Tibial nerve (tissue), 4 donors: ENCODE measurements at regions not wholly inside any gene's neighbourhood (a gene's known extent, or its start where the extent isn't known, plus 50 kb on each side); places are given as distances from the start of the nearest gene placed in this dataset.

ENCODE experiments used
- DNase-seq, 2 donors: peaks; one replicate each; pipeline ENCODE4 v3.0.0-alpha.2; 2019; ENCODE audit warnings: low spot score in 2 of 2
- H3K27ac ChIP-seq, 4 donors: fragments of 200-600 bp; sonication (generic) in 3 of 4; one replicate each; pipeline ENCODE4 v1.5.1; 2017 to 2019; ENCODE audit warnings: mild to moderate bottlenecking in 1 of 4
- H3K27me3 ChIP-seq, 2 donors: fragments of 200-600 bp; sonication (generic) in 1 of 2; one replicate each; pipeline versions ENCODE4 v1.5.1 to v1.6.0; 2017 to 2019
- H3K36me3 ChIP-seq, 3 donors: fragments of 200-600 bp; sonication (generic); one replicate each; pipeline ENCODE4 v1.5.1; 2018 to 2019
- H3K4me1 ChIP-seq, 4 donors: fragments of 200-600 bp; sonication (generic) in 3 of 4; one replicate each; pipeline ENCODE4 v1.5.1; 2017 to 2019
- H3K4me3 ChIP-seq, 4 donors: fragments of 200-600 bp; sonication (generic) in 3 of 4; one replicate each; pipeline ENCODE4 v1.5.1; 2017 to 2019; ENCODE audit warnings: mild to moderate bottlenecking in 1 of 4, moderate library complexity in 1 of 4
- H3K9me3 ChIP-seq, 4 donors: fragments of 200-600 bp; sonication (generic) in 3 of 4; one replicate each; pipeline ENCODE4 v1.5.1; 2017 to 2019
- EP300 ChIP-seq, 2 donors: sonication (generic); formaldehyde crosslinking; IDR thresholded peaks; one replicate each; pipeline ENCODE4 v1.6.1; 2017; ENCODE audit warnings: antibody characterized with exemption in 2 of 2, mild to moderate bottlenecking in 1 of 2
- POLR2A ChIP-seq, 2 donors: fragments of 450-650 bp; IDR thresholded peaks; one replicate each; pipeline ENCODE4 v1.6.1; 2017; ENCODE audit warnings: antibody characterized with exemption in 2 of 2, mild to moderate bottlenecking in 2 of 2, moderate library complexity in 2 of 2
- WGBS, 2 donors: methylation state at CpG; one replicate each; pipeline ENCODE4 v1.1.5; 2018; 5-methylcytosine and 5-hydroxymethylcytosine counted together
- TF ChIP-seq, protein P1 (sequence below), 5 experiments: fragments of 200-600 bp in 3 of 5; fragments of 450-650 bp in 2 of 5; sonication (generic) in 3 of 5; IDR thresholded peaks; one replicate each; pipeline ENCODE4 v1.5.1; 2016 to 2019; ENCODE audit warnings: antibody characterized with exemption in 5 of 5, mild to moderate bottlenecking in 3 of 5, moderate library complexity in 2 of 5

DNA sequence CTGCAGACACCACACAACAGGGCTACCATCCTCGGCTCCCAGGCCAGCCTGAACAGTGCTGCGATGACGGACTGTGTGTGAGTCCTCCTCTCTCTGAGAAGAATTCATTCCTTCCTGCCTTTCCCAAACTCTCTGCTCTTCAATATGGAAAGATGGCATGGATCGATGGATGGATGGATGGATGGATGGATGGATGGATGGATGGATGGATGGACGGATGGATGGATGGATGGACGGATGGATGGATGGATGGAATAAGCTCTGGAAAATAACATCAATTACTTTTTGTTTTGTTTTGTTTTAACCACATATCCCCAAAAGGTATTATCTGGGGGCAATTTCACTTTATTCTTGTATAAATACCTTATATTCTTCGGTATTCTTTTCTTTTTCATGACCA, 151.9 kb downstream of the AKR1D1 start:
- 78 to 88% methylated on average over 7 of the region's 7 CpGs for WGBS, 2 donors
- DNase-seq: no peak
- H3K9me3 ChIP-seq: no peaks in the 10 kb centered on the region
- no peaks in the 10 kb centered on the region for H3K27me3 ChIP-seq
- no peaks in the 10 kb centered on the region for H3K36me3 ChIP-seq
- H3K4me3 ChIP-seq: no peak overlapping the region
- TF ChIP-seq EP300 (IDR thresholded peaks at IDR 0.05): no peak
- TF ChIP-seq POLR2A (IDR thresholded peaks at IDR 0.05): no peak
- H3K4me1 ChIP-seq: no peaks in the 10 kb centered on the region
- no peak overlapping the region for H3K27ac ChIP-seq

DNA sequence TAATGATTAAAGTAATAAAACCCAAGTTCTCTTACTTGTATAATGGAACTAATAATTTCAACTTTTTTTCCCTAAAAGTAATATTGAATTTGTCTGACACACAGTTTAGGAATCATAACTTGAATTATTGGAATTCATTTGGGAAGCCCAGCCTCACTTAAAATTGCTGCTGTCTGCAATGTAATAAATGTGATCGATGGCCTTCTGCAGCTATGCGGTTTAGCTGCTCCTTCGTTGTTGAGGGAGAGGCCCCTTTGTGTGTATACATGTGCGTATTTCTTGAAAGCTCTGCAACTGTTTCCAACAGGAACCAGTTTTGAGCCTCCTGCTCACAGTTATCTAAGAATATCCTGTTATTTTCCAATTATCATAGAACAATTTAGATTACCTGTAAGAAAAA, 152.5 kb downstream of the AKR1D1 start:
- Histone ChIP-seq H3K9me3 (no peaks in the 10 kb centered on the region), H3K4me3 (no peak overlapping the region), H3K27ac (no peak overlapping the region), H3K4me1 (no peaks in the 10 kb centered on the region), H3K36me3 (no peaks in the 10 kb centered on the region), H3K27me3 (no peaks in the 10 kb centered on the region)
- 49 to 52% methylated on average over 4 of the region's 4 CpGs for WGBS, 2 donors
- TF ChIP-seq EP300 (IDR thresholded peaks at IDR 0.05) (no peak), POLR2A (IDR thresholded peaks at IDR 0.05) (no peak)
- TF ChIP-seq, protein P1, sequence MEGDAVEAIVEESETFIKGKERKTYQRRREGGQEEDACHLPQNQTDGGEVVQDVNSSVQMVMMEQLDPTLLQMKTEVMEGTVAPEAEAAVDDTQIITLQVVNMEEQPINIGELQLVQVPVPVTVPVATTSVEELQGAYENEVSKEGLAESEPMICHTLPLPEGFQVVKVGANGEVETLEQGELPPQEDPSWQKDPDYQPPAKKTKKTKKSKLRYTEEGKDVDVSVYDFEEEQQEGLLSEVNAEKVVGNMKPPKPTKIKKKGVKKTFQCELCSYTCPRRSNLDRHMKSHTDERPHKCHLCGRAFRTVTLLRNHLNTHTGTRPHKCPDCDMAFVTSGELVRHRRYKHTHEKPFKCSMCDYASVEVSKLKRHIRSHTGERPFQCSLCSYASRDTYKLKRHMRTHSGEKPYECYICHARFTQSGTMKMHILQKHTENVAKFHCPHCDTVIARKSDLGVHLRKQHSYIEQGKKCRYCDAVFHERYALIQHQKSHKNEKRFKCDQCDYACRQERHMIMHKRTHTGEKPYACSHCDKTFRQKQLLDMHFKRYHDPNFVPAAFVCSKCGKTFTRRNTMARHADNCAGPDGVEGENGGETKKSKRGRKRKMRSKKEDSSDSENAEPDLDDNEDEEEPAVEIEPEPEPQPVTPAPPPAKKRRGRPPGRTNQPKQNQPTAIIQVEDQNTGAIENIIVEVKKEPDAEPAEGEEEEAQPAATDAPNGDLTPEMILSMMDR (IDR thresholded peaks at IDR 0.05): no peak
- no peak for DNase-seq

DNA sequence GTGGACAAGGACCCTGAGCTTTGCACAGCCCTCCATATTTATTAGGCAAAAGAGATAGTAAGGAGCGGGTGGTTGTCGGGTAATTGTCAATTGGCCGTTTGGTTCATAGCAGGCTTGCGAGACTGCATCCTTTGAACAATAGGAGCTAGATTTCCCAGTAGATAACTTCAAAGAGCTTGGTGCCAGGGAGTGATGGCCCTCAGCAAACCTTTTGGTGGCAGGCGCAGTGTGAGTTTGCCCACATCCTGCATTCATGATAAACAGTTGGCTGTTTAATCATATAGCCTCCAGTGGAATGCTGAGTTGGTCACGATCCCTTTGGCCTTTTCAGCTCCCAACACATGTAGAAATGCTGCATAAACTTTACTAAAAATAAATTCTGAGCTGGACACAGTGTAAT, 156.9 kb downstream of the AKR1D1 start:
- 87 to 88% methylated on average over 6 of the region's 6 CpGs for WGBS, 2 donors
- TF ChIP-seq POLR2A (IDR thresholded peaks at IDR 0.05) (no peak), EP300 (IDR thresholded peaks at IDR 0.05) (no peak)
- TF ChIP-seq, protein P1 (IDR thresholded peaks at IDR 0.05): no peak
- H3K27ac ChIP-seq: no peak overlapping the region
- DNase-seq: no peak
- peaks cover 0 to 7% (median 0%) of the 10 kb centered on the region in 4 donors for H3K9me3 ChIP-seq
- H3K36me3 ChIP-seq: no peaks in the 10 kb centered on the region
- H3K4me1 ChIP-seq: no peaks in the 10 kb centered on the region
- no peaks in the 10 kb centered on the region for H3K27me3 ChIP-seq
- no peak overlapping the region for H3K4me3 ChIP-seq

GRCh38 chr7:138235207-138235606, 158.9 kb downstream of the AKR1D1 start:
- Histone ChIP-seq H3K4me3 (no peak overlapping the region), H3K27ac (no peak overlapping the region), H3K36me3 (no peaks in the 10 kb centered on the region), H3K27me3 (no peaks in the 10 kb centered on the region), H3K4me1 (no peaks in the 10 kb centered on the region), H3K9me3 (peaks cover 0 to 15% (median 0%) of the 10 kb centered on the region in 4 donors)
- no peak for DNase-seq
- WGBS, 2 donors: 55 to 76% methylated on average over 3 of the region's 3 CpGs
- no peak for TF ChIP-seq POLR2A (IDR thresholded peaks at IDR 0.05)
- TF ChIP-seq EP300 (IDR thresholded peaks at IDR 0.05): no peak

- 94 to 96% methylated on average over 5 of the region's 5 CpGs for WGBS, 2 donors
- no peaks in the 10 kb centered on the region for H3K36me3 ChIP-seq
- no peaks in the 10 kb centered on the region for H3K4me1 ChIP-seq
- H3K27me3 ChIP-seq: no peaks in the 10 kb centered on the region
- no peak overlapping the region for H3K27ac ChIP-seq
- H3K9me3 ChIP-seq: peaks cover 0 to 15% (median 0%) of the 10 kb centered on the region in 4 donors
- H3K4me3 ChIP-seq: no peak overlapping the region
- no peak for DNase-seq
- no peak for TF ChIP-seq POLR2A (IDR thresholded peaks at IDR 0.05)
- TF ChIP-seq, protein P1 (IDR thresholded peaks at IDR 0.05): no peak
- no peak for TF ChIP-seq EP300 (IDR thresholded peaks at IDR 0.05)
Observed at GRCh38 chr7:138237995-138238394, 161.7 kb downstream of the AKR1D1 start.

DNA sequence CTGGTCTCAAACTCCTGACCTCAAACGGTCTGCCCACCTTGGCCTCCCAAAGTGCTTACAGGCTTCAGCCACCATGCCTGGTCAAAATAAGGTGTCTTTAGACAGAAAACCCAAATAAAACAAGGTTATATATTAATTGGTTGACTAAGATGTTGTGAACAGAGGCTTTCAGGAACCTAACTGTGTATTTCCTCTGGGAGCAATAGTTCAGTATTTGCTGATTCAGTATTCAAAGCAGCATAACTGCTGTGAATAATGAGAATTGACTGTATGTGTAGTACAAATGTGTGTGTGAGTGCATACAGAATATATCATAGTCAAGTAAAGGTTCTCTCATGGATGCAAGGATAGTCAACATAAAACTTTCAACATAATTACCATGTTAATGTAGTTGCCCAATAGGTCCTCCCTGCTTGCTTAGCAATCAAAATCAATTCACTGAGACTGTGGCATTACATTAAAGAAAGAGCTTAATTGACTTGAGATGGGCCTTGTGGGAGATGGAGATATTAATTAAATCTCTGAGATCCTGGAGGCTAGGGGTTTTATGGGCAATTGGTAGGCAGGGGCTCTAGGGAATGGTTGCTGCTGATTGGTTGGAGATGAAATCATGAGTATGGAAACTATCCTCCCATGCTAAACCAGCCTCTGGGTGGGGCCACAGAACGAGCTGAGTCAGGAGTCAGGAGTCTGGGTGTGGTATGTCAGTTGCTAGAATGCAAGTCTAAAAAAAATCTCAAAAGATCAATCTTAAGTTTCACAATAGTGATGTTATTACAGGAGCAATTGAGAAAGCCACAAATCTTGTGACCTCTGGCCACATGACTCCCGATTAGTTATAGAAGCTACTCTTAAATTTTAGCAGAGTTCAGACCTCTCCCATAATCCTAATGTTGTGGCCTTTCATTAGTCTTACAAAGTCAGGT, 162.7 kb downstream of the AKR1D1 start:
- Histone ChIP-seq H3K9me3 (peaks cover 0 to 15% (median 0%) of the 10 kb centered on the region in 4 donors), H3K4me1 (no peaks in the 10 kb centered on the region), H3K27ac (no peak overlapping the region), H3K4me3 (no peak overlapping the region), H3K36me3 (no peaks in the 10 kb centered on the region), H3K27me3 (no peaks in the 10 kb centered on the region)
- TF ChIP-seq POLR2A (IDR thresholded peaks at IDR 0.05): no peak
- no peak for TF ChIP-seq EP300 (IDR thresholded peaks at IDR 0.05)
- TF ChIP-seq, protein P1 (IDR thresholded peaks at IDR 0.05): no peak
- WGBS, 2 donors: 61 to 70% methylated on average over 3 of the region's 3 CpGs
- DNase-seq: no peak
